Brain microvascular endothelial cell (primary cell): ENCODE measurements at regions not wholly inside any gene's neighbourhood (a gene's known extent, or its start where the extent isn't known, plus 50 kb on each side); places are given as distances from the start of the nearest gene placed in this dataset.

ENCODE experiments used
- DNase-seq: peaks from one replicate; pipeline ENCODE4 v3.0.0-alpha.2; 2020
- H3K27ac ChIP-seq: fragments of 250-450 bp; sonication (Bioruptor Pico); 2 replicates; pipeline ENCODE4 v1.5.1; 2020; ENCODE audit warnings: mild to moderate bottlenecking, moderate library complexity
- H3K27me3 ChIP-seq: fragments of 250-450 bp; sonication (Bioruptor Pico); replicated peaks from 2 replicates; pipeline ENCODE4 v1.5.1; 2020; ENCODE audit warnings: mild to moderate bottlenecking
- H3K36me3 ChIP-seq: fragments of 250-450 bp; sonication (Bioruptor Pico); replicated peaks from 2 replicates; pipeline ENCODE4 v1.5.1; 2020; ENCODE audit warnings: mild to moderate bottlenecking
- H3K4me3 ChIP-seq: 2 replicates; pipeline ENCODE4 v1.5.1; 2011; ENCODE audit warnings: low read depth, mild to moderate bottlenecking, control low read depth, low read length, moderate library complexity
- in situ Hi-C: cut with HindIII; loops from 2 replicates; pipeline ENCODE4 v1.10.0; 2017; ENCODE audit warnings: low sequenced_read_pairs, low pct_ligation_motif_present
- TF ChIP-seq, protein P1 (sequence below): IDR thresholded peaks from 2 replicates; pipeline ENCODE4 v1.5.1; 2011; ENCODE audit warnings: low read depth, mild to moderate bottlenecking, moderate library complexity, low read length, control low read depth, inconsistent platforms; ENCODE audit errors: missing control alignments

DNA sequence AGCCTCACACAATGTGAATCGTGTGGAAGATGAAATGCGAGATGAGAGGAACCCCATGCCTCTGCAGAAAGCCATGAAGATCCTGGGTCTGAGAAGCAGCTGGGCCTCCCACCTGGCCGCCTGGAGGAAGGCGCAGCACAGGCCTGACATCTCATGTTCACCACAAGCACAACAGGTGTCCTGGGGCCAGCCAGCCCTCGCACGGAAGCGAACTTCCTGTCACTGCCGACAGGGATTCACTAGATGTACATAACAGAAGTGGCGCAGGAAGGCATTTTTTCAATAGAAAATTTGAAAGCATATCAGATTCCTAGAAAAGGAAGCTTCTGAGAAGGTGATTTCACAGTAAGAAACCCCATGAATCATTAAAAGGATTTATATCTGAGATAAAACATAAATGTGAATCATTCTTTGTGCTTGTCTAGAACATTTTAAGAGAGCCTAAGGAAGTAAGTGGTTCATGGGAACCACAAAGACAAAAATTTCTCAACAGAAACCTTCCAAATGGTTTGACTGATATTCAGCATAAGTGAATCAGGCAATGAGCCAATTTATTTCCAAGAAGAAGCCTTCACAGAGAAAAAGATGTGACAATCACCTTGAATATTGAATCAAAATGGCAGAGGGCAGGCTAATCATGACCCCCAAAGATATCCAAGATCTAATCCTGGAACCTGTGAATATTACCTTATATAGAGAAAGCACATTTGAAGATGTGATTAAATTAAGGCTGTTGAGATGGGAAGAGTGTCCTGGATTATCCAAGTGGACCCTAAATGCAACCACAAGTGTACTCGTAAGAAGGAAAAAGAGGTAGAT, 311.9 kb downstream of the DUSP6 start:
- Histone ChIP-seq H3K27ac (peak overlapping the region; percentile 42), H3K27me3 (no peaks in the 10 kb centered on the region), H3K4me3 (no peak overlapping the region), H3K36me3 (no peaks in the 10 kb centered on the region)
- in situ Hi-C loops: no loop called here
- peak; percentile 71 for DNase-seq
- TF ChIP-seq, protein P1, sequence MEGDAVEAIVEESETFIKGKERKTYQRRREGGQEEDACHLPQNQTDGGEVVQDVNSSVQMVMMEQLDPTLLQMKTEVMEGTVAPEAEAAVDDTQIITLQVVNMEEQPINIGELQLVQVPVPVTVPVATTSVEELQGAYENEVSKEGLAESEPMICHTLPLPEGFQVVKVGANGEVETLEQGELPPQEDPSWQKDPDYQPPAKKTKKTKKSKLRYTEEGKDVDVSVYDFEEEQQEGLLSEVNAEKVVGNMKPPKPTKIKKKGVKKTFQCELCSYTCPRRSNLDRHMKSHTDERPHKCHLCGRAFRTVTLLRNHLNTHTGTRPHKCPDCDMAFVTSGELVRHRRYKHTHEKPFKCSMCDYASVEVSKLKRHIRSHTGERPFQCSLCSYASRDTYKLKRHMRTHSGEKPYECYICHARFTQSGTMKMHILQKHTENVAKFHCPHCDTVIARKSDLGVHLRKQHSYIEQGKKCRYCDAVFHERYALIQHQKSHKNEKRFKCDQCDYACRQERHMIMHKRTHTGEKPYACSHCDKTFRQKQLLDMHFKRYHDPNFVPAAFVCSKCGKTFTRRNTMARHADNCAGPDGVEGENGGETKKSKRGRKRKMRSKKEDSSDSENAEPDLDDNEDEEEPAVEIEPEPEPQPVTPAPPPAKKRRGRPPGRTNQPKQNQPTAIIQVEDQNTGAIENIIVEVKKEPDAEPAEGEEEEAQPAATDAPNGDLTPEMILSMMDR: no peak

DNA sequence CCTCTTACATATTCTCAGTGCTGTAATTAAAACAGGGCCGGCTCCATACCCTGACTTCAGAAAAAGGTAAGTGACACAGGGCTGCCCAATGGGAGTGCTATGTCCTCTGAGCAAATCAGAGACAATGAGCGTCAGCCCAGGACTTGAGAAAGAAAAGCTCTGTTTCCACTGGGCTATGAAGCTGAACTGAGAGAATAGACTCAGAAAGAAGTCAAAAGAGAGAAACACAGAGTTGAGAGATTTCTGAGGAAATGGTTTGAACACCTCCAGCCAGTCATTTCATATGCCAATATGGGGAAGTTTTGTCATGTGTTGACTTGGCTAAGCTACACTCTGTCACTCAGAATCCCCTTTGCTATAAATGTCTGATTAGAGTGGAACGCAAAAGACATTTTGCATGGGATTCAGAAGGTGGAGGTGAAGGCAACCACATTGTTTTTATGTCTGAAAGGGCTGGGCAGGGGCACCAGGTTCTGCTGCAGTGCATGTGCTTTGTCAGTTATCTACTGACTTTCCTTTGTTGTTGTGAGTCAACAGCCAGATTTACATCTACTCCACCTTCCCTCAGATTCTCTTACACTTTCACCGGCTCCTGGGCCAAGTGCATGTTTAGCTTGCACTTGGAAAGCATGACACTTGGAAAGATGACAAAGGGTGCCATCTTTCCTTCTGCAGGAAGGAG, 313.3 kb downstream of the DUSP6 start:
- TF ChIP-seq, protein P1: no peak
- Histone ChIP-seq H3K36me3 (no peaks in the 10 kb centered on the region), H3K27ac (no peak overlapping the region), H3K4me3 (no peak overlapping the region), H3K27me3 (no peaks in the 10 kb centered on the region)
- in situ Hi-C loops: no loop called here
- DNase-seq: no peak

DNA sequence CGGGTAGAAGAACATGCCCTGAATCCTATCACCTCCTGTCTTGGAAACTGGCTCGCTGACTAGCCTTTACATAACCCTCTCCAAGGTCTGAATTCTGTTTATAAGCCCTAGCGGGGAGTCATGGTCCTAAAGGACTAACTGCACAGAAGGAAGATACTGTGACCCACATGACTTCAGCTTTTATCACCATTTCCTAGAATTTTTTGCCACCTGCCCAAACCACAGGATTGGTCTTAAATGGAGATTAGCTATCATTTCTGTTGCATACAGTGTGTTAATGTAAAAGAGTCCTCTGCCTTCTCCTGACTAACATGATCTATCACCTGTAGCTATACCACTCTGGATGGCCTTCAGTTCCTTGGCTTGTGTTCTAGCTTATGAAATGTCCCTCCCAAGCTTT, 319.2 kb downstream of the DUSP6 start:
- Histone ChIP-seq H3K4me3 (no peak overlapping the region), H3K27me3 (no peaks in the 10 kb centered on the region), H3K27ac (no peak overlapping the region), H3K36me3 (no peaks in the 10 kb centered on the region)
- TF ChIP-seq, protein P1: no peak
- no peak for DNase-seq
- in situ Hi-C loops: no loop called here

DNA sequence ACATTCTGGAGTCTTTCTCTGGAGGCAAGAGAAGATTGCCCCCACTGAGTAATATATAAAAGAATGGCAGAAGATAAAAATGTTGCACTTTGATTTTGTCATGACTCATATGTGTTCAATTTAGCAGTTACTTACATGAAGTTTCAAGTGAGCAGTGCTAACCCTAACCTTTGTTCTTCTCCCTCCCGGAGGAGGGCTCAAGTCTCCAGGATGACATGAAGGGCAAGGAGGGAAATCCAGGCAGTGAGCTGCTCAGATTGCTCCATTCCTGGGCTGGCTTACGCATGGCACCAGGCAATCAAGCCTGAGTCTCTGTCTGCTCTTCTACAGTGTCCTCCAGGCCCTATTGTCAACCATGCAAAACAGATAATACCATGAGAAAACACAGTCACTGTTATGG, 322.3 kb downstream of the DUSP6 start:
- TF ChIP-seq, protein P1: no peak
- Histone ChIP-seq H3K27ac (no peak overlapping the region), H3K36me3 (no peaks in the 10 kb centered on the region), H3K4me3 (no peak overlapping the region), H3K27me3 (no peaks in the 10 kb centered on the region)
- DNase-seq: no peak
- in situ Hi-C loops: no loop called here

DNA sequence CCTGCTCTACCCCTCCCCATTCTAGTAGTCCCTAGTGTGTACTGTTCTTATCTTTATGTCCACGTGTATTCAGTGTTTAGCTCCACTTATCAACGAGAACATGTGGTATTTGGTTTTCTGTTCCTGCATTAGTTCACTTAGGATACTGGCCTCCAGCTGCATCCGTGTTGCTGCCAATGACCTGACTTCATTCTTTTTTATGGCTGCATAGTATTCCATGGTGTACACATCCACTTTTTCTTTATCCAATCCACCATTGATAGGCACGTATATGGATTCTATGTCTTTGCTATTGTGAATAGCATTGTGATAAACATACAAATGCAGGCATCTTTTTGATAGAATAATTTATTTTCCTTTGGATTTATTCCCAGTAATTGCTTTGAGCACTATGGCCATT, 327.7 kb downstream of the DUSP6 start:
- Histone ChIP-seq H3K4me3 (no peak overlapping the region), H3K36me3 (no peaks in the 10 kb centered on the region), H3K27me3 (no peaks in the 10 kb centered on the region), H3K27ac (no peak overlapping the region)
- TF ChIP-seq, protein P1: no peak
- DNase-seq: no peak
- in situ Hi-C loops: no loop called here
